Heart left ventricle (tissue), 13 donors: ENCODE measurements at regions not wholly inside any gene's neighbourhood (a gene's known extent, or its start where the extent isn't known, plus 50 kb on each side); places are given as distances from the start of the nearest gene placed in this dataset.

Source experiments
- CTCF ChIP-seq, 12 donors: fragments of 200-600 bp; sonication (generic) in 4 of 12; IDR thresholded peaks; one replicate each; pipeline versions ENCODE4 v1.5.0 to v1.8.0; 2018 to 2022; ENCODE audit warnings: antibody characterized with exemption in 12 of 12, mild to moderate bottlenecking in 5 of 12
- POLR2A ChIP-seq, 2 donors: fragments of 450-650 bp; IDR thresholded peaks; one replicate each; pipeline ENCODE4 v1.6.1; 2017; ENCODE audit warnings: antibody characterized with exemption in 2 of 2, mild to moderate bottlenecking in 2 of 2, moderate library complexity in 2 of 2
- donor health status: ischemic (EF 13 %, LVEDD 7.1; RV severe dilation, severe dysfunction).
- donor health status: DM: no; HTN: yes; CAD: no.
- donor health status: DM: no; HTN: no; CAD: no.
- donor health status: ischemic (EF 25% LVEDD 6.9; RV normal size, moderate dysfunction).
- donor health status: ischemic (EF 25% LVEDD 5.7; RV mildly dilated, moderate dysfunction).
- donor health status: ischemic (EF 35%, LVEDD 5.7; RV mildly dilated, moderate dysfunction).
- donor health status: nonischemic (EF 11% LVEDD 7.7; RV severe dilation, severe dysfunction).
- donor health status: DM: yes; HTN: yes; CAD: no.
- donor health status: PGD.
- donor health status: ischemic (EF 29% LVEDD 5.4; RV normal size, mild dysfunction).
- donor health status: nonischemic (EF 23%, LVEDD 6.1; RV moderate dilation, normal function).

- TF ChIP-seq POLR2A (IDR thresholded peaks at IDR 0.05) (no peak), CTCF (IDR thresholded peaks at IDR 0.05) (no peak)
These were observed 976.0 kb downstream of the DCDC2C start for GRCh38 chr2:4679391-4679790.
